Liver (tissue), 8 donors: ENCODE measurements at regions not wholly inside any gene's neighbourhood (a gene's known extent, or its start where the extent isn't known, plus 50 kb on each side); places are given as distances from the start of the nearest gene placed in this dataset.

Source experiments
- DNase-seq: peaks from one replicate; pipeline ENCODE4 v3.0.0-alpha.2; 2017; ENCODE audit warnings: low spot score
- H3K27ac ChIP-seq, 2 donors: one replicate each; pipeline ENCODE4 v1.7.0; 2013; ENCODE audit warnings: inconsistent platforms in 2 of 2, low read length in 2 of 2, control low read depth in 1 of 2, low read depth in 1 of 2, mild to moderate bottlenecking in 1 of 2
- H3K27me3 ChIP-seq, 4 donors: one replicate each; pipeline versions ENCODE4 v1.6.1 to v1.7.0; 2013; ENCODE audit warnings: low read length in 3 of 4, inconsistent platforms in 1 of 4, mild to moderate bottlenecking in 1 of 4, moderate library complexity in 1 of 4; ENCODE audit not compliant: control insufficient read depth in 4 of 4, insufficient read depth in 4 of 4
- H3K36me3 ChIP-seq, 4 donors: one replicate each; pipeline versions ENCODE4 v1.6.1 to v1.7.0; 2013; ENCODE audit warnings: low read length in 3 of 4, mild to moderate bottlenecking in 3 of 4, low read depth in 1 of 4, moderate library complexity in 1 of 4; ENCODE audit not compliant: control insufficient read depth in 4 of 4, insufficient read depth in 3 of 4
- H3K4me1 ChIP-seq, 4 donors: one replicate each; pipeline versions ENCODE4 v1.6.1 to v1.7.0; 2013; ENCODE audit warnings: low read length in 3 of 4, mild to moderate bottlenecking in 3 of 4, moderate library complexity in 1 of 4; ENCODE audit not compliant: control insufficient read depth in 4 of 4, insufficient read depth in 4 of 4
- H3K4me3 ChIP-seq, 3 donors: one replicate each; pipeline versions ENCODE4 v1.6.1 to v1.7.0; 2013; ENCODE audit warnings: low read length in 3 of 3, control low read depth in 1 of 3, low read depth in 1 of 3, mild to moderate bottlenecking in 1 of 3
- H3K9ac ChIP-seq, 2 donors: one replicate each; pipeline ENCODE4 v1.7.0; 2013; ENCODE audit warnings: low read length in 2 of 2, mild to moderate bottlenecking in 2 of 2, moderate library complexity in 2 of 2, control low read depth in 1 of 2, low read depth in 1 of 2
- H3K9me3 ChIP-seq, 4 donors: one replicate each; pipeline versions ENCODE4 v1.6.1 to v1.7.0; 2013; ENCODE audit warnings: low read length in 3 of 4; ENCODE audit not compliant: control insufficient read depth in 4 of 4
- ATF3 ChIP-seq: IDR thresholded peaks from 2 replicates; pipeline ENCODE4 v1.6.1; 2016; ENCODE audit warnings: antibody characterized with exemption
- CTCF ChIP-seq: fragments of 150-350 bp; IDR thresholded peaks from 2 replicates; pipeline ENCODE4 v1.5.1; 2017; ENCODE audit warnings: improper control_type of control experiment, low read depth, low read length; ENCODE audit not compliant: missing input control
- EGR1 ChIP-seq, 2 donors: IDR thresholded peaks; 2 replicates each; pipeline ENCODE4 v1.6.1; 2016 to 2018; ENCODE audit warnings: antibody characterized with exemption in 2 of 2, low read depth in 2 of 2
- FOXA1 ChIP-seq: IDR thresholded peaks from 2 replicates; pipeline ENCODE4 v1.6.1; 2016; ENCODE audit warnings: antibody characterized with exemption
- FOXA2 ChIP-seq: IDR thresholded peaks from 2 replicates; pipeline ENCODE4 v1.6.1; 2016; ENCODE audit warnings: antibody characterized with exemption
- GABPA ChIP-seq, 2 donors: IDR thresholded peaks in 1 of 2; conservative IDR thresholded peaks in 1 of 2; 2 replicates each; pipeline ENCODE4 v1.6.1; 2016; ENCODE audit warnings: antibody characterized with exemption in 2 of 2, mild to moderate bottlenecking in 1 of 2, moderate library complexity in 1 of 2
- HNF4A ChIP-seq, 2 donors: conservative IDR thresholded peaks; 2 replicates each; pipeline ENCODE4 v1.6.1; 2016; ENCODE audit warnings: antibody characterized with exemption in 2 of 2, mild to moderate bottlenecking in 2 of 2
- HNF4G ChIP-seq: IDR thresholded peaks from 2 replicates; pipeline ENCODE4 v1.6.1; 2016; ENCODE audit warnings: antibody characterized with exemption
- JUND ChIP-seq, 2 donors: IDR thresholded peaks; 2 replicates each; pipeline ENCODE4 v1.6.1; 2016; ENCODE audit warnings: antibody characterized with exemption in 2 of 2
- MAX ChIP-seq: IDR thresholded peaks from 2 replicates; pipeline ENCODE4 v1.6.1; 2016; ENCODE audit warnings: antibody characterized with exemption
- NR2F2 ChIP-seq: IDR thresholded peaks from 2 replicates; pipeline ENCODE4 v1.6.1; 2016; ENCODE audit warnings: antibody characterized with exemption
- RAD21 ChIP-seq, 2 donors: IDR thresholded peaks; 2 replicates each; pipeline ENCODE4 v1.6.1; 2016; ENCODE audit warnings: antibody characterized with exemption in 2 of 2, mild to moderate bottlenecking in 2 of 2
- REST ChIP-seq: IDR thresholded peaks from 2 replicates; pipeline ENCODE4 v1.6.1; 2016; ENCODE audit warnings: antibody characterized with exemption, mild to moderate bottlenecking
- RXRA ChIP-seq, 2 donors: IDR thresholded peaks; 2 replicates each; pipeline ENCODE4 v1.6.1; 2017 to 2018; ENCODE audit warnings: antibody characterized with exemption in 2 of 2, mild to moderate bottlenecking in 1 of 2
- SP1 ChIP-seq: IDR thresholded peaks from 2 replicates; pipeline ENCODE4 v1.6.1; 2018; ENCODE audit warnings: antibody characterized with exemption, mild to moderate bottlenecking
- TAF1 ChIP-seq: conservative IDR thresholded peaks from 2 replicates; pipeline ENCODE4 v1.6.1; 2016; ENCODE audit warnings: antibody characterized with exemption, mild to moderate bottlenecking
- YY1 ChIP-seq: IDR thresholded peaks from 2 replicates; pipeline ENCODE4 v1.6.1; 2016; ENCODE audit warnings: antibody characterized with exemption, mild to moderate bottlenecking
- ZBTB33 ChIP-seq: IDR thresholded peaks from 2 replicates; pipeline ENCODE4 v1.6.1; 2016; ENCODE audit warnings: antibody characterized with exemption
- WGBS: extraction: QIAGEN DNeasy Blood & Tissue Kit; methylation state at CpG from one replicate; pipeline ENCODE4 v1.1.7; 2013; 5-methylcytosine and 5-hydroxymethylcytosine counted together
- donor health status: healthy.
- donor health status: healthy.
- donor health status: healthy.
- donor health status: healthy.
- donor health status: healthy.

GRCh38 chr20:24871480-24872213 is 77.4 kb upstream of the CST7 start:
- TF ChIP-seq YY1 (no peak), FOXA2 (no peak), MAX (no peak), HNF4G (no peak), ATF3 (no peak), RXRA (IDR thresholded peaks at IDR 0.05) (no peak), HNF4A (conservative IDR thresholded peaks at IDR 0.05) (no peak), RAD21 (IDR thresholded peaks at IDR 0.05) (no peak), EGR1 (IDR thresholded peaks at IDR 0.05; ENCODE audit: low read depth in 2 of 2) (no peak), GABPA (IDR thresholded peaks at IDR 0.05 in 1 of 2, conservative IDR thresholded peaks at IDR 0.05 in 1 of 2) (no peak), JUND (IDR thresholded peaks at IDR 0.05) (no peak), CTCF (no peak), NR2F2 (no peak), SP1 (no peak), TAF1 (no peak), ZBTB33 (no peak), FOXA1 (no peak)
- DNase-seq: no peak
- no peaks in the 10 kb centered on the region for H3K36me3 ChIP-seq

GRCh38 chr20:24872291-24873024 is 76.6 kb upstream of the CST7 start:
- Histone ChIP-seq H3K4me1 (no peaks in the 10 kb centered on the region), H3K27ac (no peak overlapping the region), H3K36me3 (no peaks in the 10 kb centered on the region), H3K4me3 (no peak overlapping the region), H3K9ac (no peak overlapping the region), H3K9me3 (no peaks in the 10 kb centered on the region), H3K27me3 (no peaks in the 10 kb centered on the region)
- WGBS: 76% methylated on average over 12 of the region's 12 CpGs
- DNase-seq: no peak
- TF ChIP-seq JUND (IDR thresholded peaks at IDR 0.05): no peak
- TF ChIP-seq FOXA1: no peak
- TF ChIP-seq GABPA (IDR thresholded peaks at IDR 0.05 in 1 of 2, conservative IDR thresholded peaks at IDR 0.05 in 1 of 2): no peak
- TF ChIP-seq HNF4G: no peak
- TF ChIP-seq RAD21 (IDR thresholded peaks at IDR 0.05): no peak
- TF ChIP-seq HNF4A (conservative IDR thresholded peaks at IDR 0.05): no peak
- no peak for TF ChIP-seq ZBTB33
- no peak for TF ChIP-seq EGR1 (IDR thresholded peaks at IDR 0.05; ENCODE audit: low read depth in 2 of 2)
- no peak for TF ChIP-seq RXRA (IDR thresholded peaks at IDR 0.05)
- no peak for TF ChIP-seq YY1
- no peak for TF ChIP-seq NR2F2
- TF ChIP-seq TAF1: no peak
- no peak for TF ChIP-seq SP1
- TF ChIP-seq ATF3: no peak
- no peak for TF ChIP-seq REST
- TF ChIP-seq MAX: no peak

More at GRCh38 chr20:24871480-24872213, 77.4 kb upstream of the CST7 start:
- WGBS: 79% methylated on average over 13 of the region's 13 CpGs
- Histone ChIP-seq H3K4me1 (no peaks in the 10 kb centered on the region), H3K9me3 (no peaks in the 10 kb centered on the region), H3K4me3 (no peak overlapping the region), H3K27me3 (no peaks in the 10 kb centered on the region), H3K9ac (no peak overlapping the region), H3K27ac (no peak overlapping the region)
